HG02943 (cell line): ENCODE measurements at regions not wholly inside any gene's neighbourhood (a gene's known extent, or its start where the extent isn't known, plus 50 kb on each side); places are given as distances from the start of the nearest gene placed in this dataset.

Experiments
- ATAC-seq: cut with Tn5 transposase; IDR thresholded peaks from one replicate; pipeline ENCODE4 v1.9.1; 2021; ENCODE audit warnings: mild to moderate bottlenecking, low read depth, moderate library complexity; ENCODE audit not compliant: unreplicated experiment

- no peak for ATAC-seq
These were observed 875.8 kb upstream of the CELF2 start for GRCh38 chr10:10141782-10142382.

DNA sequence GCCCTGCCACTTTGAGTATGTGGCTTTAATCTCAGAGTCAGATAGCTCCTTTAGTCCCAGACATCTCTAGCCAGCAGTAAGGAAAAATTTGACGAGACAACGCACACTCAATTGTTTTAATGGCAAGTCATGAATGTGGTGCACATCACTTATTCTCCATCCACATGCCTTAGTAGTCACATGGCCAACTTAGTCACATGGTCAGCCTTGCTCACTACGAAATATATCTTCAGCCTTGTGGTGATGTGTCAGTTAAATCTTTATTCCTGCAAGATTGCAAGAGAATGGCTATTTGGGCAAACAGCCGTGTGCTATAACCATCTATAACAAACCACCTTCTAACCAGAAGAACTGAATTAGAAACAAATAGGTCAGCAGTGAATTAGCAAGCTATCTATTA is 871.1 kb upstream of the CELF2 start:
- ATAC-seq = no peak

DNA sequence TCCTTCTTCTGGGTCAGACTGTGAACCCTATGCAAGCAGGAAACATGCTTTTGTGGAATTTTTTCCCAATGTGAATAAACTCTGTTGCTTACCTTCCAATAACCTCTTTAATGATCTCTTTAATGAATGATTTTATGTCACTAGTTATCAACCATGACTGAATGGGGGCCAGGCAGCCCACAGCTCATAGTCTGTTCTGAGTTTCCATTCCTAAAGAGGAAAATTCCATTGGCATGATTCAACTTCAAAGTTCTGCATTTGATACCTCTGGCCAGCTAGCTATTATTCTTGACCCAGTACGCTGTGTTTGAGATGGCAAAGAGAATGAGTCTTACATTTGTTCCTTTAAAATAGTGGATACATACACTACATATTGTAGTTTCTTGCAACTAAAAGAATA is 867.8 kb upstream of the CELF2 start:
- no peak for ATAC-seq

DNA sequence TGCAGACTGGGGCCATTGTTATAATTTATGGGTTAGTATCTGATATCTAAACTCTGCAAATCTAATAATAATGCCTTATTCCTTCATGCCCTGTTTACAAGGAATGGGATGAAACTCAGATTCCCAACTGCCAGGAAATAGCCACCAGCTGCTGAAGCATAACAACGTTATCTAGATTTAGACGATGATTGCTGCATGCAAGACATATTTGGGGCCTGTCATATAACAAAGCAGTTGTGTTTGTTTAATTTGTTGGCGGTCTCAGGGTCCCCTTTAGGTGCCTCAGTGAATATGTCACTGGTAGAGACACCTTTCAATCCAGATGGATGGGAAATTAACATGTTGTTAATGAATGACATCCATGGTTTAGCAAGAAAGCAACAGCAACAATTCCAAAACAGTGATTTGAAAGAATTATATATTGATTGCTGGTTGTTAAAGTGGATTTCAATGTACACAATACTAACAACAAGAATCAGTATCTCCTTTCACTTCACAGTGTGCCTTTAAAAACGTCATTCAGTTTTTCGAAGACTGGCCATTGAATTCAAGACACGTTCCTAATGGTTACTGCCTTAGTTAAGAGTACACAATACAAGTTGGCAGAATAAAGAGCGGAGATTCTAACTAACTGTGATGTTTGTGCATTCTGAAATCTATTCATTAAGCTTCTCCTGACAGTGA is 860.6 kb upstream of the CELF2 start:
- ATAC-seq = no peak

DNA sequence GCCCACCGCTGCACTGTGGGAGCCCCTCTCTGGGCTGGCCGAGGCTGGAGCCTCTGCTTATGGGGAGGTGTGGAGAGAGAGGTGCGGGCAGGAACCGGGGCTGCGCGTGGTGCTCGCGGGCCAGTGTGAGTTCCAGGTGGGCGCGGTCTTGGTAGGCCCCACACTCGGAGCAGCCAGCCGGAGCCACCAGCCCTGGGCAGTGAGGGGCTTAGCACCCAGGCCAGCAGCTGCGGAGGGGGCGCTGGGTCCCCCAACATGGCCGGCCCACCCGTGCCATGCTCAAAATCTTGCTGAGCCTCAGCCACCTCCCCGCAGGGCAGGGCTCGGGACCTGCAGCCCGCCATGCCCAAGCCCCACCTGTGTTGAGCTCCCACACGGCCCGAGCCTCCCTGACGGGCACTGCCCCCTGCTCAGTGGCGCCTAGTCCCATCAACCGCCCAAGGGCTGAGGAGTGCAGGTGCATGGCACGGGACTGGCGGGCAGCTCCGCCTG is 856.8 kb upstream of the CELF2 start:
- ATAC-seq = no peak

- ATAC-seq = no peak
These were observed 852.8 kb upstream of the CELF2 start for GRCh38 chr10:10164848-10165247.

GRCh38 chr10:10165415-10165814 is 852.3 kb upstream of the CELF2 start:
- no peak for ATAC-seq

DNA sequence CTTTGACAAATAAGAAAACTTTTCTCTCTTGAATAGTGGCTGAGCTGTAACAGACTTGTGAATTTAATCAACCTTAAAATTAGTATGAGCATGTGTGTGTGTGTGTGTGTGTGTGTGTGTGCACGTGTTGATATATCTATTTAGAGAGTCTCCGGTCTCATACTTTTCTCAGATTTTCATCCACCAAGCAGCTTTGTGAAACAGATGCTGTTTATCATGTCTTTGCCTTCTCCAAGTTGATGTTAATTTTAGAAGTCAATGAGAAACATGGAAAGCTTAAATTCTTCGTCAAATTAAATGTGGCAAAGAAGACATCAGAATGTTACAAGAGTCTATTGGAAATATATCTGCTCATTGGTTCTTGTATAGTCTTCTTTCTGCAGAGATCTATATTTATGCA is 839.2 kb upstream of the CELF2 start:
- no peak for ATAC-seq

DNA sequence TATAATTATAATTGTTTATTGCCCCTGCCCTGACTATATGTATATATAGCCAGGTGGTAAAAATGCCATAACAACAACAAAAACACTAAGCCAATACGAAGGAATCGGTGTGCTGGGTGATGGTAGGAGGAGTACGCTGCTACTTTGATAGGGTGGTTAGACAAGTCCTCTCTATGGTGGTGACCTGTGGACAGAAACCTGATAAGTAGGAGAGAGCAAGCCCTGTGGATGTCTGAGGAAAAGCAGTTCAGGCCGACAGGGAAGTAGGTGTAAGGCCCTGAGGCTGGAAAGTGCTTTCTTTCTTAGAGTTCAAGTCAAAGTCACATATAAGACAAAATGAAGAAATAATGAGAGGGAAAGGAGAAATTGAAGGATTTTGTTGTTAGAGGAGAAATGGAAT is 823.8 kb upstream of the CELF2 start:
- ATAC-seq = no peak

GRCh38 chr10:10196701-10197100 is 821.0 kb upstream of the CELF2 start:
- no peak for ATAC-seq

DNA sequence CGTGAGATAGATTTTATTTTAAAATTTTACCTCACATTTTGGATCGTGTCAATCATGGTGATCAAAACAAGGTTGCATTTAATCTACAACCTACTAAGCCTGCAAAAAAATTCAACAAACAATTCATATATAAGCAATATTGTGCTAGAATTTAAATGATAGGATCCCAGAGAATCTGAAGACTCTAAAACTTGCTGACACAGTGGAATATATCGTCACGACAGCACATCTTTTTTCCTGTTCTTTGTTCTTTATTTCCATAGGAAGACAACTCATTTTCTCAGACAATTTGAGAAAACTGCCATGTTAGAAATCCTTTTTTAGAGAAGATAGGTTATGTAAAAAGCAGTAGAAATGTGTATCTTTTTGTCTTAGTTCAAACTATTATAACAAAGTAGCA is 820.2 kb upstream of the CELF2 start:
- ATAC-seq = no peak

DNA sequence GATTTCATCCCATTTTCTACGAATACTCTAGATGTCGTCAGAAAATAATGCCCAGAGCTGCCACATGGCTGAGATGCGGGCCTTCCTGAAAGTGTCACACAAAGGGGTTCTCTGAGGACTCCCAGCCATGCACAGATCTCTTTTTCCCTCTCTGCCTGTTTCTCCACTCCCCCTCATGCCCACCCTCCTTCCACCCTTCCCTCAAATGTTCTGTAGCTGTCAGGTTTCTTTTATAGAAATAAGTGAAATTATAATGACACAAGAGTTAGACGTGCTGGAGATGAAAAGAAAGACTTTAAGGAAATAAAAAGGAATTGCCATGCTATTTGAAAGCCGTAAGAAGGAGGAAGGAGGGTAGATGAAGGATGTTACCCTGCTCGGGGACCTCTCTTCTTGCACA is 819.3 kb upstream of the CELF2 start:
- no peak for ATAC-seq

- no peak for ATAC-seq
These were observed 813.3 kb upstream of the CELF2 start for GRCh38 chr10:10204415-10204814.

- ATAC-seq = no peak
These were observed 811.8 kb upstream of the CELF2 start for GRCh38 chr10:10205906-10206305.

GRCh38 chr10:10207538-10207937 is 810.1 kb upstream of the CELF2 start:
- ATAC-seq = no peak

DNA sequence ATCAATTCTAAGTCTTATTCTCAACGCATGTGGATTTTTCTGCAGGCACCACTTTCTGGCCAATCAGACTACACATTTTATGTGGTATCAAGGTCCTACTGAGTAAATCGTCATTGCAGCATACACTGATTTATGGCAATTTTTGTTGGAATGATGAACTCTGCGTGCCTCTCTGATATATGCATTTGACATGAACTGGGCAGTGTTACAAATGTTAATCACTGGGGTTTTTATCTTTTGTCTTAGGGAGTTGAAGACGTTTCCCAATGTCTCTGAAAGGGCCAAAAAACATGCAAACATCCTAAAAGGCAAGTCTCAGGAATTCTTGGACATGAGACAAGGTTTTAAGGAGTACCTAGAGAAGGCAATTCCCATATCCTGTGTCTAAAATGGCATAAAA is 809.5 kb upstream of the CELF2 start:
- no peak for ATAC-seq

DNA sequence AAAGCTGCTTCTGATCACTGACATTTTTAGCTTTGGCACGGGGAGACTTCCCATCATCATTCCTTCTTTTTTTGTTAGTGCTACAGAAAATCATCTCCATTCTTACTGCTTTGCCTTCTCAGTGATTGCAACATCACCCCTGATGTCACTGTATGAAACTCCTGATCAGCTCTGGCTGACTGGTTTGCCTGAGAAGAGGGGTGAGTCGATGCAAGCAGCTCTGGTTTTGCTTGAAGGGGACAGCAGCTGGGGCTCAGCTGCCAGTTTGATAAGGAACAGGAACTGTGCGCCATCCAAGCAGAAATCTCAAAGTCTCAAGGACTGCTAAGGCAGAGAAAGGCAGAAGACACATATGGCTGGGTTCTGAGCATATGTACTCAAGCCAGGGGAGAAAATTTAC is 808.5 kb upstream of the CELF2 start:
- ATAC-seq = peak; percentile 65

DNA sequence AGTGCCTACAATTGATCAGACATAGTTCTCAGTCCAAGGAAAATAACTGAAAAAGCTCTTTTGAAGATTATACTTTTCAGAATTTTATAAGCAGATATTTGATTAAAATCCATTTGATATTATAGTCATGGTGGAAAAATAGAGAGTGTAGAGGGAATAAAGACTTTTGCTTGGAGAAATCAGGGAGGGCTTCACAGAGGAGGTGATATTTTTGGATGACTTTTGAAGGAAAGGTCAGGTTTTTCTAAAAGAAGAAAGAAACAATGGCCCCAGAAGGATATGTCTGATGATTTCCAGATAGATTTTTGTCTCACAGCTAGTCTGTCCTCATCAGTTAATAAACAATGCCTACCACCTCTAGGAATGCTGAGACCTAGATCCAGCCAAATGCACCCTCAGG is 806.3 kb upstream of the CELF2 start:
- ATAC-seq = no peak

DNA sequence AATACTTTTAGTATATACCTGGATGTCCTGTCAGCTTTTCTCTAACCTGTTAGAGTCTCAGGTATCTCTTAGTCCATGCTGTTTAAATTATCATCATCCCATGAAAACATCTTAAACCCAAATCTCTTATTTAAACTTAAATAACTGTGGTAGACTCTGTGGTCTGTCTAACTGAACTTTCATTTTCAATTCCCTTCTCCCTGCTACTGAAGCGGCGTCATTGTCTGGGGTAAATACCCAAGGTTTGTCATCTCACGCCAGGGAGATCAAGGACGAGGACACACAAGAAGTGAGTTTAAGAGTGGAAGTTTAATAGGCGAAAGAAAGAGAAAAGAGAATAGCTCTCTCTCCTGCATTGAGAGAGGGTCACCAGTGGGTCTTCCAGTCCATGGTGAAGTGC is 804.4 kb upstream of the CELF2 start:
- no peak for ATAC-seq

DNA sequence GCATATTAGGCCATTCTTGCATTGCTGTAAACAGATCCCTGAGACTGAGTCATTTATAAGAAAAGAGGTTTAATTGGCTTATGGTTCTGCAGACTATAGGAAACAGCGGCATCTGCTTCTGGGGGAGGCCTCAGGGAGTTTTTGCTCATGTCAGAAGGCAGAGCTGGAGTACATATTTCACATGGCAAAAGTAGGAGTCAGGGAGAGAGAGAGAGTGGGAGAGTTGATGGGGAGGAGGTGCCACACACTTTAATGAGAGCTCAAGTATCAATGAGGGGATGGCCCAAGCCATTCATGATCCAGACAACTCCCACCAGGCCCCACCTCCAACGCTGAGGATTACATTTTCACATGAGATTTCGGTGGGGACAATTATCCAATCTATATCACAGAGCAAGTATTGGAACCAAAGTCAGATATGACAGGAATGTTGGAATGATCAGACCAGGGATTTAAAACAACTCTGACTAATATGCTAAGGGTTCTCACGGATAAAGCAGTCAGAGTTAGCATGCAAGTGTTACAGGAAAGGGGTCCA is 795.3 kb upstream of the CELF2 start:
- ATAC-seq = no peak

DNA sequence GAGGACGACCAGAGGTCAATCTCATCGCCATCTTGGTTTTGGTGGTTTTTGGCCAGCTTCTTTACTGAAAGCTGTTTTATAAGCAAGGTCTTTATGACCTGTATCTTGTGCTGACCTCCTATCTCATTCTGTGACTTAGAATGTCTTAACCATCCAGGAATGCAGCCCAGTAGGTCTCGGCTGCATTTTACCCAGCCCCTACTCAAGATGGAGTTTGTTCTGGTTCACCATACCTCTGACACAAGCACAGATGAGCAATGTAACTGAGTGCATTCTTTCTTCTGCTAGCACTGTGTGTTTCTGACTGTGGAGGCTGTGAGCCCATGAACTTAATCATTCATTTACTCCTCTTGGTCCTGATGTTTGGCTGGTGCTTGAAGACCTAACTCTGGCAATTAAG is 794.5 kb upstream of the CELF2 start:
- no peak for ATAC-seq

GRCh38 chr10:10225136-10225676 is 792.5 kb upstream of the CELF2 start:
- ATAC-seq = no peak
